ENCODE measurements at regions not wholly inside any gene's neighbourhood (a gene's known extent, or its start where the extent isn't known, plus 50 kb on each side); places are given as distances from the start of the nearest gene placed in this dataset.

- Mint-ChIP-seq H3K4me1 (ENCODE audit: low read depth) (no peaks in the 10 kb centered on the region), H3K27me3 (no peaks in the 10 kb centered on the region), H3K27ac (no peak overlapping the region), H3K36me3 (no peaks in the 10 kb centered on the region), H3K4me3 (no peak overlapping the region), H3K9me3 (no peaks in the 10 kb centered on the region)
- ChIA-PET CTCF (no interaction called here), POLR2A (no interaction called here)
- no peak for DNase-seq
- intact Hi-C loops (cut with micrococcal nuclease): no loop called here
Observed at GRCh38 chr15:35980719-35981118, 434.8 kb upstream of the DPH6 start.

GRCh38 chr15:35986191-35986721 is 440.3 kb upstream of the DPH6 start:
- Mint-ChIP-seq H3K27me3 (no peaks in the 10 kb centered on the region), H3K9me3 (no peaks in the 10 kb centered on the region), H3K4me1 (ENCODE audit: low read depth) (no peaks in the 10 kb centered on the region), H3K27ac (no peak overlapping the region), H3K4me3 (no peak overlapping the region), H3K36me3 (no peaks in the 10 kb centered on the region)
- intact Hi-C loops (cut with micrococcal nuclease): no loop called here
- no peak for DNase-seq
- ChIA-PET POLR2A (interaction anchor here (0.5 kb wide), 1 partner anchor 1767 kb away, joined by 3 read pairs; no protein-coding TSS in a partner anchor), CTCF (no interaction called here)

DNA sequence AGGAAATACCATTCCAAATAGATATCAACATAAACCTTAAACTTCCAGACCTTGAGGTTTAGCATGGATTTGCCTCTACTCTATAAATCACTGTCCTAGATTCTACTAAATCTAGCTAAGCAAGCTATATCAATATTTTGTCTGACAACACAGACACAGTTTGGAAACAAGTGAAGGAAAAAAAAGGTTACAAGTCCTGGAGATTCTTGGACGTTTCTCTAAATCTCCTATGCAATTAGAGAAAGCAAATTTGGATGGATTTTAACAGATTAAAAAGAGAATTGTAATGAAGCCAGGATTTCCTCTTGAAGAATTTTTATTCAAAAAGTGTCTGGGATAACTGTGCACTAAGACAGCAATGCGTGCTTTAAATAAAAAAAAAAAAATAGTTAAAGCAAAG is 441.1 kb upstream of the DPH6 start:
- Mint-ChIP-seq H3K36me3 (no peaks in the 10 kb centered on the region), H3K27ac (no peak overlapping the region), H3K4me1 (ENCODE audit: low read depth) (no peaks in the 10 kb centered on the region), H3K27me3 (no peaks in the 10 kb centered on the region), H3K9me3 (no peaks in the 10 kb centered on the region), H3K4me3 (no peak overlapping the region)
- DNase-seq: no peak
- intact Hi-C loops (cut with micrococcal nuclease): no loop called here
- ChIA-PET POLR2A (no interaction called here), CTCF (no interaction called here)

- Mint-ChIP-seq H3K4me3 (no peak overlapping the region), H3K36me3 (no peaks in the 10 kb centered on the region), H3K9me3 (no peaks in the 10 kb centered on the region), H3K4me1 (ENCODE audit: low read depth) (no peaks in the 10 kb centered on the region), H3K27me3 (no peaks in the 10 kb centered on the region), H3K27ac (no peak overlapping the region)
- CTCF ChIA-PET: interaction anchor here (0.6 kb wide), 1 partner anchor 8 kb away, joined by 3 read pairs; no protein-coding TSS in a partner anchor
- no peak for DNase-seq
- POLR2A ChIA-PET: no interaction called here
- intact Hi-C loops (cut with micrococcal nuclease): no loop called here
Observed at GRCh38 chr15:35991386-35991785, 445.4 kb upstream of the DPH6 start.

DNA sequence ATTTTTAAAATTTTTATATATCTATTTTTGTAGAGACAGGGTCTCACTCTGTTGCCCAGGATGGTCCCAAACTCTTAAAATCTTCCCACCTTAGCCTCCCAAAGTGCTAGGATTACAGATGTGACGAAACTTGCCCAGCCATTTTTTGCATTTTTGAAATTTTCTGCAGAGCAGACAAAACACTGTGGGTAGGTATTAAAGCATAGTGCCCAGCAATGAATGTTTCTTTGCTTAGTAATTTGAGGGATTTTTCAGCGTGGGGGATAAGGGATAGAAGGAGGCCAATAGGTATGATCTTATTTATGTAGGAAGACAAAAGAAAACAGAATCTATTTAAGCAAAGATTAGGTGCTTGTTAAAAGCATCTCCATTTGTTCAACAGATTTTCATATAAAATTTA is 446.8 kb upstream of the DPH6 start:
- intact Hi-C loops (cut with micrococcal nuclease): no loop called here
- CTCF ChIA-PET: no interaction called here
- H3K4me3 Mint-ChIP-seq: no peak overlapping the region
- no peak for DNase-seq
- H3K27me3 Mint-ChIP-seq: no peaks in the 10 kb centered on the region
- no peaks in the 10 kb centered on the region for H3K9me3 Mint-ChIP-seq
- no peak overlapping the region for H3K27ac Mint-ChIP-seq
- no peaks in the 10 kb centered on the region for H3K36me3 Mint-ChIP-seq
- POLR2A ChIA-PET: no interaction called here
- no peaks in the 10 kb centered on the region for H3K4me1 Mint-ChIP-seq (ENCODE audit: low read depth)

GRCh38 chr15:35993196-35993595 is 447.2 kb upstream of the DPH6 start:
- Mint-ChIP-seq H3K4me1 (ENCODE audit: low read depth) (no peaks in the 10 kb centered on the region), H3K9me3 (no peaks in the 10 kb centered on the region), H3K27me3 (no peaks in the 10 kb centered on the region), H3K36me3 (no peaks in the 10 kb centered on the region), H3K27ac (no peak overlapping the region), H3K4me3 (no peak overlapping the region)
- CTCF ChIA-PET: no interaction called here
- POLR2A ChIA-PET: no interaction called here
- intact Hi-C loops (cut with micrococcal nuclease): no loop called here
- DNase-seq: no peak

- intact Hi-C loops (cut with micrococcal nuclease): no loop called here
- Mint-ChIP-seq H3K36me3 (no peaks in the 10 kb centered on the region), H3K9me3 (no peaks in the 10 kb centered on the region), H3K27me3 (no peaks in the 10 kb centered on the region), H3K4me3 (no peak overlapping the region), H3K4me1 (ENCODE audit: low read depth) (no peaks in the 10 kb centered on the region), H3K27ac (no peak overlapping the region)
- ChIA-PET CTCF (no interaction called here), POLR2A (no interaction called here)
- no peak for DNase-seq
Observed at GRCh38 chr15:35994876-35995275, 448.9 kb upstream of the DPH6 start.

GRCh38 chr15:35998663-35999602 is 453.0 kb upstream of the DPH6 start:
- intact Hi-C loops (cut with micrococcal nuclease): no loop called here
- POLR2A ChIA-PET: no interaction called here
- Mint-ChIP-seq H3K36me3 (no peaks in the 10 kb centered on the region), H3K9me3 (no peaks in the 10 kb centered on the region), H3K27me3 (no peaks in the 10 kb centered on the region), H3K4me1 (ENCODE audit: low read depth) (no peaks in the 10 kb centered on the region), H3K27ac (no peak overlapping the region), H3K4me3 (no peak overlapping the region)
- DNase-seq: no peak
- CTCF ChIA-PET: no interaction called here

DNA sequence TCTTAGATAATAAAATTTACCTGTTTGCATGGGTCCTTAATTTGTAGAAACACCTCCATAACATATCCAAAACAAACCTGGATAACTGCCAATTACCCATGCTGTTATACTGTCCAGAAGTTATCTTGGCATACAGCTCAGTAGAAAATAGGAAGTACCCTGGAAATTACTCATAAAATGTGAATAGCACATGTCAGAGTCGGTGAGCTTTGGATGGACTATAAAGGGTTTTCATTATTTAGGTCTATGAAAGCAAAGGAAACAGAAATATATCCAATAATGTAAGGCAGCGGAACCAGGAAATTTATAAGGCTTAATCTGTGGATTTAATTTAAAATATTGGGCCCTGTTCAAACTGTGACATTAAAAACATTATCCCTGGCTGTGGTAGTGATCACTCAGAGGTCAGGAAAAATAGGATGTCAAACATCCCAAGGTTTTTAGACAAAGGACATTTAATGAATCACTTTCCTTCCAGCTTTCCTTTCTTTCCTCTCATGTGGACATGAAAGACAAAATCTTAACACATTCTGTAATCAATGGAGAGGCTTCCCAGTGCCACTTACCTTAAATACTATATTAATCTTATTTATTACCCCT is 459.0 kb upstream of the DPH6 start:
- Mint-ChIP-seq H3K36me3 (no peaks in the 10 kb centered on the region), H3K4me3 (no peak overlapping the region), H3K27me3 (no peaks in the 10 kb centered on the region), H3K27ac (no peak overlapping the region), H3K9me3 (peaks cover 4% of the 10 kb centered on the region), H3K4me1 (ENCODE audit: low read depth) (no peaks in the 10 kb centered on the region)
- intact Hi-C loops (cut with micrococcal nuclease): no loop called here
- CTCF ChIA-PET: no interaction called here
- POLR2A ChIA-PET: no interaction called here
- no peak for DNase-seq

DNA sequence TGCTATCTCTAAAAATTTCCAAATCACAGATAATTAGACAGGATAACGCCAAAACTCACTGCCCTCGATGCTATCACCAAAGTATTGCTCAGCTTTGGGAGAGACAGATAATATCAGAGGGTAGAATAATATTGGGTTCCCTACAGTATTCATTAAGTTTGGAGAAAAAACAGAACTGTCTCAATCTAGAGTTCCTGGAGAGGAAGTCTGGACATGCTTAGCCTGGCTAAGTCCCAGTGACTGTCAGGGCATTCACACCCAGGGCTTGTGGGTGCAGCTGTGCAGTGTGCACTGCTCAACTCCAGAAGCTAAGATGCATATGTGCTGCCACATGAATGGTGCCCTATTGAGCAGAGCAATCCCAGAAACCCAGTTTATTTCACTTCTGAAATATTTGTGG is 459.6 kb upstream of the DPH6 start:
- Mint-ChIP-seq H3K36me3 (no peaks in the 10 kb centered on the region), H3K27me3 (no peaks in the 10 kb centered on the region), H3K4me1 (ENCODE audit: low read depth) (no peaks in the 10 kb centered on the region), H3K4me3 (no peak overlapping the region), H3K9me3 (peaks cover 4% of the 10 kb centered on the region), H3K27ac (no peak overlapping the region)
- intact Hi-C loops (cut with micrococcal nuclease): no loop called here
- POLR2A ChIA-PET: no interaction called here
- DNase-seq: no peak
- CTCF ChIA-PET: no interaction called here

GRCh38 chr15:36007699-36008098 is 461.7 kb upstream of the DPH6 start:
- Mint-ChIP-seq H3K36me3 (no peaks in the 10 kb centered on the region), H3K27ac (no peak overlapping the region), H3K27me3 (no peaks in the 10 kb centered on the region), H3K9me3 (peaks cover 7% of the 10 kb centered on the region), H3K4me3 (no peak overlapping the region), H3K4me1 (ENCODE audit: low read depth) (no peaks in the 10 kb centered on the region)
- POLR2A ChIA-PET: no interaction called here
- DNase-seq: no peak
- intact Hi-C loops (cut with micrococcal nuclease): no loop called here
- CTCF ChIA-PET: no interaction called here

DNA sequence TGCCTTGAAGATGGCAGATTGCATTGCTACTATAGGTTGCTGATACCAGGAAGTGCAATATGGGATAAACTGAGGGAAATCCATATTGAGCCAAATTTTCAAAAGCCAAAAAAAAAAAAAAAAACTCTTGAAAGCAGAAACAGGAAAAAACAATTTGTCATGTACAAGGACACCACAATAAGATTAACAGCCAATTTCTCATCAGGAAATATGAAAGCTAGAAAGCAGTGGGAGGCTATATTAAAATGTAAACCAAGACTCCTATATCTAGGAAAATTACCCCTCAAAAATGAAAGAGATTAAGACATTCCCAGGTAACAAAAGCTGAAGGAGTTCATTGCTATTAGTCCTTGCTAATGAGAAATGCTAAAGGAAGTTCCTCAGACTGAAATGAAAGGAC is 462.8 kb upstream of the DPH6 start:
- Mint-ChIP-seq H3K36me3 (no peaks in the 10 kb centered on the region), H3K4me1 (ENCODE audit: low read depth) (no peaks in the 10 kb centered on the region), H3K4me3 (no peak overlapping the region), H3K27ac (no peak overlapping the region), H3K9me3 (peaks cover 7% of the 10 kb centered on the region), H3K27me3 (no peaks in the 10 kb centered on the region)
- intact Hi-C loops (cut with micrococcal nuclease): no loop called here
- no peak for DNase-seq
- CTCF ChIA-PET: no interaction called here
- POLR2A ChIA-PET: no interaction called here

Data from activated CD4-positive, alpha-beta memory T cell treated with anti-CD3 and anti-CD28 coated beads for 36 hours (primary cell).